Tibial nerve (tissue), 3 donors: ENCODE measurements at regions not wholly inside any gene's neighbourhood (a gene's known extent, or its start where the extent isn't known, plus 50 kb on each side); places are given as distances from the start of the nearest gene placed in this dataset.
"Not testable (repeated sequence)": the region's sequence is repeated elsewhere in the genome, so short reads cannot be mapped to it uniquely, and the experiment has no call there.

Source experiments
- CTCF ChIP-seq, 5 experiments: fragments of 200-600 bp in 3 of 5; fragments of 450-650 bp in 2 of 5; sonication (generic) in 3 of 5; IDR thresholded peaks; one replicate each; pipeline ENCODE4 v1.5.1; 2016 to 2019; ENCODE audit warnings: antibody characterized with exemption in 5 of 5, mild to moderate bottlenecking in 3 of 5, moderate library complexity in 2 of 5
- POLR2A ChIP-seq, 2 donors: fragments of 450-650 bp; IDR thresholded peaks; one replicate each; pipeline ENCODE4 v1.6.1; 2017; ENCODE audit warnings: antibody characterized with exemption in 2 of 2, mild to moderate bottlenecking in 2 of 2, moderate library complexity in 2 of 2

GRCh38 chr7:76805262-76805661 lies 178.2 kb upstream of the POMZP3 start:
- TF ChIP-seq POLR2A, CTCF (IDR thresholded peaks at IDR 0.05): not testable (repeated sequence)
